ENCODE measurements at regions not wholly inside any gene's neighbourhood (a gene's known extent, or its start where the extent isn't known, plus 50 kb on each side); places are given as distances from the start of the nearest gene placed in this dataset.

- TF ChIP-seq, protein P1, sequence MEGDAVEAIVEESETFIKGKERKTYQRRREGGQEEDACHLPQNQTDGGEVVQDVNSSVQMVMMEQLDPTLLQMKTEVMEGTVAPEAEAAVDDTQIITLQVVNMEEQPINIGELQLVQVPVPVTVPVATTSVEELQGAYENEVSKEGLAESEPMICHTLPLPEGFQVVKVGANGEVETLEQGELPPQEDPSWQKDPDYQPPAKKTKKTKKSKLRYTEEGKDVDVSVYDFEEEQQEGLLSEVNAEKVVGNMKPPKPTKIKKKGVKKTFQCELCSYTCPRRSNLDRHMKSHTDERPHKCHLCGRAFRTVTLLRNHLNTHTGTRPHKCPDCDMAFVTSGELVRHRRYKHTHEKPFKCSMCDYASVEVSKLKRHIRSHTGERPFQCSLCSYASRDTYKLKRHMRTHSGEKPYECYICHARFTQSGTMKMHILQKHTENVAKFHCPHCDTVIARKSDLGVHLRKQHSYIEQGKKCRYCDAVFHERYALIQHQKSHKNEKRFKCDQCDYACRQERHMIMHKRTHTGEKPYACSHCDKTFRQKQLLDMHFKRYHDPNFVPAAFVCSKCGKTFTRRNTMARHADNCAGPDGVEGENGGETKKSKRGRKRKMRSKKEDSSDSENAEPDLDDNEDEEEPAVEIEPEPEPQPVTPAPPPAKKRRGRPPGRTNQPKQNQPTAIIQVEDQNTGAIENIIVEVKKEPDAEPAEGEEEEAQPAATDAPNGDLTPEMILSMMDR (IDR thresholded peaks at IDR 0.05) = no peak
- TF ChIP-seq CBX2 (IDR thresholded peaks at IDR 0.05; ENCODE audit: borderline replicate concordance, low read depth) (no peak), EP300 (IDR thresholded peaks at IDR 0.05) (no peak)
Observed at GRCh38 chr1:56199061-56199460, 380.3 kb downstream of the PLPP3 start.
